ENCODE measurements at regions not wholly inside any gene's neighbourhood (a gene's known extent, or its start where the extent isn't known, plus 50 kb on each side); places are given as distances from the start of the nearest gene placed in this dataset.
"Not testable (repeated sequence)": the region's sequence is repeated elsewhere in the genome, so short reads cannot be mapped to it uniquely, and the experiment has no call there.

DNA sequence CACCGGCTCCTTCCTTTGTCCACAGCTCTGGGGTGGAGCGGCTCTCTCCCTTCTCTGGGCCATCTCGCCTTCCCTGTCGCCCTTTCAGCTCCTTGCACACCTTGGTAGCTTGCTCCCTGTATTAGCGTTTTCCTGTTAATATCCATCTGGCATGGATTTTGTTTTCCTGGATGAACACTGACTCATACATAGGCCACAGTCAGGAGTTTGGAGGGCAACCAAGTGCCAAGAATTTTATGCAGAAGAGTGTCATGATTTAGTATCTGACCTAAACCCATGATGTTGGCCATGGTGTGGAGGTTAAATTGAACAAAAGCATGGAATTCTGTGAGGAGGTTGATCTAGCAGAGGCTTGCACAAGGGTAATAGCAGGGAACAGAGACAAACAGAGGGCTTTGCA is 180.9 kb downstream of the AIPL1 start:
- no peak for DNase-seq

DNA sequence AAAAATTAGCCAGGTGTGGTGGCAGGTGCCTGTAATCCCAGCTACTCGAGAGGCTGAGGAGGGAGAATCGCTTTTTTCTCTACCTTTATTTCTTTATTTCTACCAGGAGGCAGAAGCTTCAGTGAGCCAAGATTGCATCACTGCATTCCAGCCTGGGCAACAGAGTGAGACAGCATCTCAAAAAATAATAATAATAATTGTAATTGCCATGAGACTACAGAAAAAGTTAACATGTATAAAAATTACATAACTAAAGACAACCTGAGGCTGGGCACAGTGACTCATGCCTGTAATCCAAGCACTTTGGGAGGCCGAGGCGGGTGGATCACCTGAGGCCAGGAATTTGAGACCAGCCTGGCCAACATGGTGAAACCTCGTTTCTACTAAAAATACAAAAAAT is 181.5 kb downstream of the WSCD1 start:
- not testable (repeated sequence) for DNase-seq

DNA sequence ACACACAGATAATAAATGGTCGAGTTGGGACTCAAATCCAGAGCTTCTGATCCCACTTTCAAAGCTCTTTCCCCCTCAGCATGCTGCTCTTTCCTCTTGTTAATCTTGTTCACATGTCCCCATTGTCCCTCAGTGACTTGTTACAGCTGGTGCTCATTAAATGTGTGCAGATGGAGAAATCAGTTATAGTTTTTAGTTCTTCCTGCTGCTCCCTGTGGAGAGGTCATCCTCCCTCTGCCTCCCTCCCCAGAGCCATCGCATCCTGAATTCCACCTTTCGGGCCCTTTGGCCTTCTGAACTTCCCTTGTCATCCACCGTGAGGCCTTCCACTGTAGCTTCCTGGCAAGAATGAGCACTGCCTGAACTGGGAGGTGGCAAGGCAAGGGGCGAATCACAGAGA is 179.6 kb downstream of the WSCD1 start:
- DNase-seq: no peak

- no peak for DNase-seq
These were observed 177.9 kb downstream of the WSCD1 start for GRCh38 chr17:6248061-6248460.

DNA sequence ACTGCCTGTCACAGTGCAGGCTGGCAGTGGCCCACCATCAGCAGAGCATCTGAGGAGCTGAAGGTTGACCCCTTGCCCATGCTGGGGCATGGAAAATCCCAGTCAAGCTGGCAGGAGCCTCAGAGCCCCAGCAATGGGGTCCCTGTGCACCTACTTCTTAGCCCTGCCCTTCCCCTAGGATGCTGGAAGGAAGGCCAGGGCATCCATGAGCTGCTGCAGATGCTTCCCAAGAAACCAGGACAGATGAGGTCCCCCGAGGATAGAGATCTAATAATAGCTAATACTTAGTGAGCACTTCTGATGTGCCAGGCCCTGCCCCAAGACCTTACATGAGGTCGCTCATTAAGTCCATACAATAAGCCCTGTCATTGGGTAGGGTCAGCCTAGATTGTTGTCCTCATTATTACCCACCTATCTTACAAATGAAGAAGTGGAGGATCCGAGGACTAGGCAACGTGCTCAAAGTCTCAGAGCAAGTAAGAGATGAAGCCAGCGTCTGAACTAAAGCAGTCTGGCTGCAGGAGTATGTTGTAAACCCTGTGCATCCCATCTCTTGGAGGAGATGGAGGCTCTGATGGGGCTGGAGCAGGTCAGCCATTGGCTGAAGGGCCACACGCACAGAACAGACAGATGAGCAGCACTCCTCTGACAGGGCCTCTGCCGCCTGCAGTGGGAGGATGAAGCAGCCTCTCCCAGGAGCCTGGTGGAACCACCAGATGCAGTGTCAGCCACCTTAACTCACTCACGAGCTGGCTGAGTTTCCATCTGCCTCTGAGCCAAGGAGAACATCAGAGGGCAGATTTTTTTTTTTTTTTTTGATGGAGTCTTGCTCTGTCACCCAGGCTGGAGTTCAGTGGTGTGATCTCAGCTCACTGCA is 175.4 kb downstream of the WSCD1 start:
- no peak for DNase-seq

DNA sequence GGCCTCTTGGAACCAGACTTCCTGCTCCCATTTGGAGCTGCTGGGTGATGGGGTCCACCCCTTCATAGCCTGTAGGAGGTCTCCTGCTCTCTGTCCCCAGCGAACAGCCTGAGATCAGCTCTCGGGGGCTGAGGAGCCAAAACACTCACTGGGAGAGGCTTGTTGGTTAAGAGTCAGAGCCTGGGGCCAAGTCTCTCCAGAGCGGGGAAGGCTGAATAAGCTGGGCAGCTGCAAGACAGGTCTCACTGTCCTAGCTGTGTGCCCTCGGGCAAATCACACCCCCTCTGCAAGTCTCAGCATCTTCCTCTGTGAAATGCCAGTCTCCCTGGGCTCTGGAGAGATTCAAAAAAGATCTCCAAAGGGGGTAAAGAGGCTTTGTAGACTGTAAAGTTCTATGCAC is 174.6 kb downstream of the WSCD1 start:
- no peak for DNase-seq

- no peak for DNase-seq
These were observed 174.1 kb downstream of the WSCD1 start for GRCh38 chr17:6244253-6244652.

GRCh38 chr17:6243186-6243585 is 173.0 kb downstream of the WSCD1 start:
- no peak for DNase-seq

DNA sequence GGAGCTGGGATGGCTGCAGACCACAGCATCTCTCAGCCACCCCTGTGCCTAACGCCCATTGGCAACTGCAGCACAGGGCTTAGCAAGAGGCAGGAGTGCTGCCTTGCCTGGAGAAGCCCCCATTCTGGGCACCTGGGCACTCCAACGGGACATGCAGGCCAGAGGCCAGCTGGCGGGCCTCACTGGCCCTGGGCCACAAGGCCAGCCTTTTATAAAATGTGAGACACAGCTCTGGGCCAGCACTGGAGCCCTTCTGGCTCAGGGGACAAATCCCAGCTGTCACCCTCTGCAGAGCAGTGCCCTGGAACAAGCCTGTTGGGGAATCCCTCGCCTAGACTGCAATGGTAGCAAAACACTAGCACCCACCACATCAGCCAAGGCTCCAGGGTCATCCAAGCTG is 171.8 kb downstream of the WSCD1 start:
- DNase-seq: no peak

- no peak for DNase-seq
These were observed 171.2 kb downstream of the WSCD1 start for GRCh38 chr17:6241381-6241780.

GRCh38 chr17:6240601-6241000 is 170.4 kb downstream of the WSCD1 start:
- no peak for DNase-seq

DNA sequence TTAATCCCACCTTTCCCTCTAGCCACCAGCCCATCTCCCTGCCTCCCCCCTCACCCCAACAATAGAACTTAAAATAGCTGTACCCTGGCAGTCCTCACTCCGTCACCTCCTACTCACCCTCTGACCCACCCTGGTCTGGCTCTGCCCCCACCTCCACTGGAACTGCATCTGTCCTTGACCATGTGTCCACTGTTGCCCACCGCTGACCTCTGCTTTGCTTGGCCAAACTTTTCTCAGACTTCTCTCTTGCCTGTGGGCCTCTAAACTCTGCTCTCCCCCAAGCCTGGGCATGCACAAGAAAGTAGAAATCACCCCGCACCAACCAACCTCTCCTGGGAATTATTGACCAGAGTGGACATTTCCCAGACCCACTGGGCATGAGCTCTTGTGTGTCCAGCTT is 169.8 kb downstream of the WSCD1 start:
- DNase-seq: no peak

- no peak for DNase-seq
These were observed 169.1 kb downstream of the WSCD1 start for GRCh38 chr17:6239241-6239798.

DNA sequence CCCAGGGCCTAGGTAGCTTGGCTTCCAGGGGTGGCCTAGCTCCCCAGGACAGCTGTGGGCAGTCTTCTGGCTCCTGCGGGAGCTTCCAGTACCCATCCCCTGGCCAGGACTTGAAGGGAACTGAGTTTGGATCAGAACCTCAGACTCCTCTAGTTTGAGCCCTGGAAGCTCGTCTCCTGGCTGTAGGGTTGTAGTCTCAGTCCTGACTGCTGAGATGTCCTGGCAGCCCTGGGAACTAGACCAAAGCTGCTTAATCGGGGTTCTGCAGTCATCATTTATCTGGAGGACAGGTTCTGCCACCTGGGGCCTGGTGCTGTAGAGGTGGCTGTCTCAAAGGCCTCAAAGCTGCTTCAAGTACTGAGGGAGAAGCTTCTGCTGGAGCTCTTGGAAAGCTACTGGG is 163.7 kb downstream of the WSCD1 start:
- no peak for DNase-seq

GRCh38 chr17:6233339-6233738 is 163.2 kb downstream of the WSCD1 start:
- no peak for DNase-seq

DNA sequence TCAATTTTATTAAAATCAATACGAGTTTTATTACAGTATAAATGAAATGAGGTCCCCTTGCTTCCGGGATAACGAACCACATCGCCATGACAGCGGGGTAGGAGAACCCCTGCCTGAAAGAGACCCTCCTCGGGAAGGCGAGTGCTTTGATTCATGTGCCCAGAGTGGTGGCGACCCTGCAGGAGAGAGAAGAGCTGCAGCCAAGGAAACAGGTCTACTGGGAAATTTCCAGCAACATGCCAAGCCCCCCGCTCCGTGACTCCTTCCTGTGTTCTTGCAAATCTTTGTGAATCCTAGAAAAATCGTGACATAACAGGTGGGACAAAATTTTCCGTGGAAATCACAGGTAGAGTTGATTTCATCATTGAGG is 162.5 kb downstream of the WSCD1 start:
- no peak for DNase-seq

DNA sequence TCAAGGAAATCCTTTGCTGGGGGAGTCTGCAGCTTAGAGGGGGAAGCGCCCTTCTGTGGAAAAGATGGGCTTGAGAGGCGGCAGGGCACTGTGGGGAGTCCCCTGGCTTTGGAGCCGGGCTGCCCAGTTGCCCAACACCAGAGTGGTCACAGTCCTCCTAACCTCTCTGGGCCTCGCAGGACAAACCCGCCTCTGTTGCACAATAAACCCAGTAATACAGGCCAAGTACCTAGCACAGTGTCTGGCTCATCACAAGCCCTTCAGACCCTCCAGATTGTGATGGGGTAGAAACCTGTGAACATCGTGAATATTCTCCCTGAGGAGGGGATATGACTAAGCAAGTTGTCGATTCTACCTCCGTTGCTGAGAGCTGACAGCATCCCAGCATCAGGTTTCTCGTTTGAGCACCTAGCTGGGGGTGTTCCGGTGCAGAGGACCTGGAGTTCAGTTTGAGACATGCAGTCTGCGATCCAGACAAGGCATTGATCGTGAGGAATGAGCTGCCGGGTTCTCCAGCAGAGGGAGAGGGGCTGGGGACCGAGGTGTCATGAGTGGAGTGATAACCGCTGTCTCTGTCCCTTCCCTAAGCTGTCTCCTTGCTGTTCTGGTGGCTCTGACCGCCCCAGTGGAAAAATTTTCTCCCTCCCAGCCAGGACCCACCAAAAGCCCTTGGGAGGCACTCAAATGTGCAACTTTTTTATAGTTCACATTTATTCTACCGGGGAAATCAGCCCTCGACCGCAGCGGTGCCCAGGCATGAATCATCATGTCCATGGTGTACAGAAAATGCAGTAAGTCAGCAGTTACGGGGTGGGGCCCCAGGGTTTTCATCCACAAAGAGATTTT is 161.9 kb downstream of the WSCD1 start:
- DNase-seq: no peak

DNA sequence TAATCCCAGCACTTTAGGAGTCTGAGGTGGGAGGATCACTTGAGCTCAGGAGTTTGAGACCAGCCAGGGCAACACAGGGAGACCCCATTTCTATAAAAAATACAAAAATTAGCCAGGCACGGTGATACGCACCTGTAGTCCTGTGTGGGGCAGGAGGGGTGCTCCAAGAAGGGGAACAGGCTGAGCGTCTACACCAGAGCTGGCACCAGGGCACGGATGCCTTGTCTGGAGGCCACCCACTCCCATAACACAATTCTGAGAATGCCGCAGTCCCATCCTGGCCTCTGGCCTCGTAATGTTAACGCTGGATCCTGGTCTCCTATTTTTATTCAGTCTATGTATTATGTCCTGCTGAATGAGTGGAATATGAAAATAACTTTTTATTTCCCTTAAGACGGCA is 161.3 kb downstream of the WSCD1 start:
- no peak for DNase-seq

- no peak for DNase-seq
These were observed 148.2 kb downstream of the WSCD1 start for GRCh38 chr17:6218333-6218732.

- no peak for DNase-seq
These were observed 145.2 kb downstream of the WSCD1 start for GRCh38 chr17:6215071-6216035.

- no peak for DNase-seq
These were observed 143.7 kb downstream of the WSCD1 start for GRCh38 chr17:6213859-6214258.

DNA sequence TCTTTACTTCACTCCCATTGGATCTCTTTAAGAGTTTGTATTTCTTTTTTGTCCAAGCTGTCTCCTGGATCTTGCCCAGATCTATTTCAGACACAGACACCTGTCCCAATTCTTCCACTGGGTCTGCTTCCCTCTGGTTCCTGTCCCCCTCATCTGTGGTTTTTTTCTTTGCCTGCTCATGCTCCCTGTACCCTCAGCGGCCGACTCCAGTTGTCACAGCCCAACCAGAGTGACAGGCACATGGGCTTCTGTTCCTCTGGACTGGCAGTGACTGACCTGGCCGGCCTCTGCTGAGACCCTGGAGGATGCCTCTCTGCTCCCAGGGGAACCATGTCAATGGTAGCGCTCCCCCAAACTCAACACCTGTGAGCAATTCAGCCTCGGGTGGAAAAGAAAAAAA is 142.6 kb downstream of the WSCD1 start:
- no peak for DNase-seq

DNA sequence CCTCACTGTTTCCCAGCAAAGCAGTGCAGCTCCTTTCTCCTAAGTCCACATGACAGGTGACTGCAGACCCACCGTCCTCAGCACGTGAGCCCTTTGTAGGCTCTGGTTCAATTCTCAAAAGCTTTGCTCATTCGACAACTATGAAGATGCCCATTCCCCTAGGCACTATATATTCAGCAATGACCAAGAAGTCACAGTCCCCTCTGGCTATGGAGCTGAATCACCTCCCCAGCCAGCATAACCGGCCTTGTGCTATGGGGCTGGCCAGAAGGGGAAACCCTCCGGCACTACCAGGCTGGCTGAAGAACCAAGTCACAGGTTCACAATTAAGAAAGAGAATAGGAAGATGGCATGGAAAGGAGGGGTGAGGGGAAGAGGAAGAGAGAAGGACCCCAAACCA is 139.7 kb downstream of the WSCD1 start:
- no peak for DNase-seq
